K562 (cell line): ENCODE measurements at regions not wholly inside any gene's neighbourhood (a gene's known extent, or its start where the extent isn't known, plus 50 kb on each side); places are given as distances from the start of the nearest gene placed in this dataset.

Experiments used
- ATAC-seq: fragments of 200-7000 bp; cut with Tn5 transposase; 3 replicates; pipeline ENCODE4 v1.9.1; 2020; ENCODE audit warnings: moderate library complexity
- BruUV-seq: library from RNA; stranded (reverse); fragments of 400-500 nt; replicated peaks from 2 replicates; lab custom pipeline; 2021; lab: Mats Ljungman, UMichigan
- CTCF ChIA-PET: fragments of 300-600 bp; formaldehyde crosslinking; extraction: SDS; loops from one replicate; lab custom pipeline; 2021; ENCODE audit warnings: low intra/inter-chr PET ratio; lab: Yijun Ruan, JAX
- POLR2A ChIA-PET: fragments of 300-600, 350-650 bp; sonication (Branson Sonifier 250); formaldehyde crosslinking; extraction: SDS; loops from one replicate; lab custom pipeline; 2021; ENCODE audit warnings: antibody characterized with exemption, inconsistent platforms; lab: Yijun Ruan, JAX
- DNase-seq, 4 experiments: peaks; one replicate each; pipeline versions ENCODE4 v3.0.0 to v3.0.0-alpha.2; 2011 to 2018; ENCODE audit warnings: low spot score in 3 of 4, mixed read lengths in 3 of 4; ENCODE audit errors: extremely low read depth in 1 of 4
- FAIRE-seq: peaks from 2 replicates; lab custom pipeline; 2011; peaks lifted over from hg19 to GRCh38; lab: Jason Lieb, UNC
- H2AFZ ChIP-seq: 2 replicates; pipeline ENCODE4 v1.6.0; 2011; ENCODE audit warnings: low read depth, low read length, control low read depth, inconsistent platforms
- H3K27ac ChIP-seq: fragments of 200-600 bp; 3 replicates; pipeline ENCODE4 v1.8.0; 2011; ENCODE audit warnings: low read depth, mild to moderate bottlenecking, control low read depth, inconsistent platforms, low read length, moderate library complexity, mixed read lengths; ENCODE audit errors: extremely low read depth
- H3K27me3 ChIP-seq, 2 experiments: fragments of 300-600 bp in 1 of 2; 2 replicates in 1 of 2; 3 replicates in 1 of 2; pipeline versions ENCODE4 v1.6.0 to v1.8.0; 2011; ENCODE audit warnings: inconsistent platforms in 2 of 2, low read length in 2 of 2, mild to moderate bottlenecking in 1 of 2, mixed read lengths in 1 of 2, moderate library complexity in 1 of 2; ENCODE audit not compliant: control insufficient read depth in 2 of 2, insufficient read depth in 2 of 2
- H3K36me3 ChIP-seq: fragments of 300-600 bp; 3 replicates; pipeline ENCODE4 v1.8.0; 2011; ENCODE audit warnings: mild to moderate bottlenecking, low read length, inconsistent platforms; ENCODE audit not compliant: control insufficient read depth, insufficient read depth
- H3K4me1 ChIP-seq, 2 experiments: fragments of 200-600 bp in 1 of 2; replicated peaks in 1 of 2; 2 replicates in 1 of 2; 3 replicates in 1 of 2; pipeline versions ENCODE4 v1.5.1 to v1.8.0; 2011; ENCODE audit warnings: inconsistent platforms in 2 of 2, low read length in 2 of 2, mild to moderate bottlenecking in 1 of 2, mixed read lengths in 1 of 2, moderate library complexity in 1 of 2; ENCODE audit not compliant: control insufficient read depth in 2 of 2, insufficient read depth in 2 of 2
- H3K4me2 ChIP-seq: 2 replicates; pipeline ENCODE4 v1.6.1; 2011; ENCODE audit warnings: low read length, control low read depth, inconsistent platforms, mixed read lengths; ENCODE audit not compliant: insufficient read depth
- H3K4me3 ChIP-seq: fragments of 200-600 bp; sonication (generic), shearing (Covaris generic); 2 replicates; pipeline ENCODE4 v1.5.1; 2016; ENCODE audit warnings: control low read depth, inconsistent platforms
- H3K79me2 ChIP-seq: fragments of 200-600 bp; 3 replicates; pipeline ENCODE4 v1.8.0; 2011; ENCODE audit warnings: low read length, inconsistent platforms; ENCODE audit not compliant: control insufficient read depth, insufficient read depth
- H3K9ac ChIP-seq, 2 experiments: 2 replicates each; pipeline versions ENCODE4 v1.6.0 to v1.6.1; 2011; ENCODE audit warnings: low read depth in 2 of 2, low read length in 2 of 2, control low read depth in 1 of 2, inconsistent platforms in 1 of 2, mild to moderate bottlenecking in 1 of 2, mixed read lengths in 1 of 2; ENCODE audit not compliant: insufficient read depth in 1 of 2
- H3K9me1 ChIP-seq: one replicate; pipeline ENCODE4 v1.6.0; 2011; ENCODE audit warnings: inconsistent platforms, mild to moderate bottlenecking, low read length, moderate library complexity; ENCODE audit not compliant: control insufficient read depth, insufficient read depth
- H3K9me3 ChIP-seq: replicated peaks from 2 replicates; pipeline ENCODE4 v1.5.1; 2011; ENCODE audit warnings: low read depth, low read length, inconsistent platforms; ENCODE audit not compliant: control insufficient read depth, insufficient read depth
- H4K20me1 ChIP-seq: replicated peaks from 2 replicates; pipeline ENCODE4 v1.6.1; 2011; ENCODE audit warnings: low read length, inconsistent platforms, mixed read lengths; ENCODE audit not compliant: control insufficient read depth, insufficient read depth
- ATF2 ChIP-seq: sonication (generic); formaldehyde crosslinking; IDR thresholded peaks from 2 replicates; pipeline ENCODE4 v1.8.1; 2022; ENCODE audit warnings: missing genetic modification reagents
- CHD1 ChIP-seq: fragments of 200-600 bp; sonication (generic); IDR thresholded peaks from one replicate; pipeline ENCODE4 v1.6.1; 2012; ENCODE audit warnings: mild to moderate bottlenecking, moderate library complexity, low read length, inconsistent platforms
- E2F3 ChIP-seq: fragments of 250-450 bp; sonication (Bioruptor Pico); IDR thresholded peaks from 2 replicates; pipeline ENCODE4 v1.4.0; 2020; ENCODE audit warnings: mild to moderate bottlenecking
- MED1 ChIP-seq: sonication (generic); formaldehyde crosslinking; IDR thresholded peaks from 2 replicates; pipeline ENCODE4 v1.8.1; 2023; ENCODE audit warnings: missing genetic modification reagents, borderline replicate concordance
- MEIS2 ChIP-seq: fragments of 450-650 bp; IDR thresholded peaks from 2 replicates; pipeline ENCODE4 v1.6.1; 2014; ENCODE audit warnings: mild to moderate bottlenecking; ENCODE audit not compliant: partially characterized antibody
- NCOA1 ChIP-seq: fragments of 450-650 bp; IDR thresholded peaks from 2 replicates; pipeline ENCODE4 v1.6.1; 2016; ENCODE audit warnings: low read depth
- NCOR1 ChIP-seq: fragments of 450-650 bp; IDR thresholded peaks from 2 replicates; pipeline ENCODE4 v1.6.1; 2016; ENCODE audit warnings: mild to moderate bottlenecking, moderate library complexity
- POLR2B ChIP-seq: fragments of 450-650 bp; IDR thresholded peaks from 2 replicates; pipeline ENCODE4 v1.6.1; 2018; ENCODE audit warnings: low read depth; ENCODE audit not compliant: partially characterized antibody
- RFX1 ChIP-seq: fragments of 450-650 bp; IDR thresholded peaks from 2 replicates; pipeline ENCODE4 v1.6.1; 2016; ENCODE audit warnings: mild to moderate bottlenecking, moderate library complexity
- ZNF12 ChIP-seq: sonication (generic); formaldehyde crosslinking; IDR thresholded peaks from 2 replicates; pipeline ENCODE4 v1.4.0; 2020; ENCODE audit warnings: mild to moderate bottlenecking, missing genetic modification reagents
- ZNF41 ChIP-seq: fragments of 250-450 bp; sonication (Bioruptor Pico); conservative IDR thresholded peaks from 2 replicates; pipeline ENCODE4 v1.4.0; 2020; ENCODE audit warnings: mild to moderate bottlenecking
- ZSCAN32 ChIP-seq: fragments of 450-650 bp; formaldehyde crosslinking; IDR thresholded peaks from 2 replicates; pipeline ENCODE4 v1.4.0; 2020; ENCODE audit warnings: mild to moderate bottlenecking, moderate library complexity
- WGBS: fragments of 100-300 bp; shearing (Covaris generic); methylation state at CpG from one replicate; pipeline ENCODE4 v1.1.6; 2016; ENCODE audit warnings: low coverage, mixed read lengths; ENCODE audit not compliant: insufficient coverage; ENCODE audit errors: missing lambda C conversion rate; 5-methylcytosine and 5-hydroxymethylcytosine counted together
- in situ Hi-C: fragments of 300-500 bp; cut with MboI; formaldehyde crosslinking; loops from 4 replicates; pipeline ENCODE4 v1.15.0; 2018; ENCODE audit warnings: inconsistent platforms, mixed read lengths
- intact Hi-C: fragments of 100-400 bp; cut with micrococcal nuclease; formaldehyde crosslinking; loops from 2 replicates; pipeline ENCODE4 v1.14.2; 2022

- Histone ChIP-seq H3K4me2 (no peak overlapping the region), H3K4me1 (no peaks in the 10 kb centered on the region), H3K9me1 (no peaks in the 10 kb centered on the region), H3K79me2 (no peaks in the 10 kb centered on the region), H3K9ac (no peak overlapping the region), H3K4me3 (no peak overlapping the region), H3K36me3 (no peaks in the 10 kb centered on the region), H3K27me3 (no peaks in the 10 kb centered on the region), H4K20me1 (no peaks in the 10 kb centered on the region), H3K9me3 (0 out of 2 replicates have a peak, but pooled peaks cover 2% of the 10 kb centered on the region), H3K27ac (no peak overlapping the region), H2AFZ (no peak overlapping the region)
- no peak for DNase-seq
- in situ Hi-C loops (no loop called here), intact Hi-C loops (no loop called here)
- no TSS peak for BruUV-seq
- FAIRE-seq: no peak
- ATAC-seq: no peak
- TF ChIP-seq NCOA1 (no peak), CHD1 (no peak), MED1 (CRISPR knock-in tag) (no peak), POLR2B (no peak), ZNF12 (no peak), MEIS2 (no peak), RFX1 (no peak), NCOR1 (no peak), E2F3 (no peak), ZNF41 (CRISPR knock-in tag) (no peak), ATF2 (CRISPR knock-in tag) (no peak), ZSCAN32 (CRISPR knock-in tag) (no peak)
- ChIA-PET POLR2A (no interaction called here), CTCF (no interaction called here)
- 13% methylated on average over 4 of the region's 4 CpGs for WGBS
Observed at GRCh38 chr5:57900381-57900944, 417.9 kb upstream of the ACTBL2 start.
